ENCODE measurements at regions not wholly inside any gene's neighbourhood (a gene's known extent, or its start where the extent isn't known, plus 50 kb on each side); places are given as distances from the start of the nearest gene placed in this dataset.

DNA sequence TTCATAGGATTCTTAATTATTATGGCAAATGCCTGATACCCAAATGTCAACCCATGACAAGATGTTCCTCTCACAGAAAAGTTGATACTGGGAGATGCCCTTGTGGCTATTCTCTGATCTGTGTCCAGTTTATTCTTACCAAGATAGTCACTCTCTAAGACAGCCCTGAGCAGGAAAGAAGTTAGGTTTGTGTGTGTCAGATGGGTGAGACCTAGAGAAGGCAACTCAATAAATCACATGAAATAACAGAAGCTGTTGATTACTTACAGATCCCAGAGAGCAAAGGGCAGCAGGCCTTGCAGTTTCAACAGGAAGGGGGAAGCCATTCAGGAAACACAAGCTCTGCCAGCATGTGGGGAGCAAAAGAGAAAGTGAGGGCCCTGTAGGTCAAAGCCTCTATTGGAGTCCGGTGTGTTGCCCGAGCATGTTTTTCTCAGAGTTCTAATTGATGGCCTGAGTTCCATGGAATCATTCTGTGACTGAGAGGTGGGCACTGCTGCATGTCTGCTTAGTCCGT lies 1193.7 kb upstream of the CDH18 start:
- no peak for TF ChIP-seq CTCF (IDR thresholded peaks at IDR 0.05)
- no peak overlapping the region for H3K27ac Mint-ChIP-seq
- CTCF ChIA-PET = no interaction called here
- POLR2A ChIA-PET = no interaction called here
- ATAC-seq (ENCODE audit: poor library complexity) (no peak), DNase-seq (no peak)
- no peaks in the 10 kb centered on the region for H3K4me1 Mint-ChIP-seq (ENCODE audit: low read depth)
- no peaks in the 10 kb centered on the region for H3K36me3 Mint-ChIP-seq (ENCODE audit: low read depth)
- H3K36me3 ChIP-seq (ENCODE audit: insufficient read depth, low read length) = no peaks in the 10 kb centered on the region
- peaks cover 0 to 3% of the 10 kb centered on the region in 2 experiments for H3K9me3 ChIP-seq (ENCODE audit: control insufficient read depth in 1 of 2, insufficient read depth in 1 of 2, low read length in 2 of 2)
- intact Hi-C loops (cut with DNase I, micrococcal nuclease) = no loop called here
- no peaks in the 10 kb centered on the region for H3K27me3 Mint-ChIP-seq
- H3K4me1 ChIP-seq (ENCODE audit: insufficient read depth, low read length) = no peaks in the 10 kb centered on the region
- H3K27ac ChIP-seq (ENCODE audit: low read depth in 1 of 2, low read length in 2 of 2) = no peak overlapping the region
- no peaks in the 10 kb centered on the region for H3K27me3 ChIP-seq (ENCODE audit: control insufficient read depth in 1 of 2, insufficient read depth in 2 of 2, low read length in 2 of 2)
- no peak overlapping the region for H3K4me3 ChIP-seq (ENCODE audit: low read length)
- H3K9me3 Mint-ChIP-seq = peaks cover 4% of the 10 kb centered on the region
- no peak overlapping the region for H3K4me3 Mint-ChIP-seq

- no peak for TF ChIP-seq CTCF (IDR thresholded peaks at IDR 0.05)
- H3K4me1 Mint-ChIP-seq (ENCODE audit: low read depth) = no peaks in the 10 kb centered on the region
- no peaks in the 10 kb centered on the region for H3K27me3 Mint-ChIP-seq
- H3K4me3 ChIP-seq (ENCODE audit: low read length) = no peak overlapping the region
- H3K36me3 Mint-ChIP-seq (ENCODE audit: low read depth) = no peaks in the 10 kb centered on the region
- peaks cover 2% of the 10 kb centered on the region for H3K9me3 Mint-ChIP-seq
- H3K36me3 ChIP-seq (ENCODE audit: insufficient read depth, low read length) = no peaks in the 10 kb centered on the region
- H3K4me1 ChIP-seq (ENCODE audit: insufficient read depth, low read length) = no peaks in the 10 kb centered on the region
- H3K27me3 ChIP-seq (ENCODE audit: control insufficient read depth in 1 of 2, insufficient read depth in 2 of 2, low read length in 2 of 2) = no peaks in the 10 kb centered on the region
- DNase-seq (no peak), ATAC-seq (ENCODE audit: poor library complexity) (no peak)
- no peak overlapping the region for H3K27ac ChIP-seq (ENCODE audit: low read depth in 1 of 2, low read length in 2 of 2)
- H3K27ac Mint-ChIP-seq = no peak overlapping the region
- ChIA-PET POLR2A (no interaction called here), CTCF (no interaction called here)
- H3K4me3 Mint-ChIP-seq = no peak overlapping the region
- intact Hi-C loops (cut with DNase I, micrococcal nuclease) = no loop called here
- peaks cover 0 to 2% of the 10 kb centered on the region in 2 experiments for H3K9me3 ChIP-seq (ENCODE audit: control insufficient read depth in 1 of 2, insufficient read depth in 1 of 2, low read length in 2 of 2)
Measured at GRCh38 chr5:21173526-21173925, 1185.5 kb upstream of the CDH18 start.

DNA sequence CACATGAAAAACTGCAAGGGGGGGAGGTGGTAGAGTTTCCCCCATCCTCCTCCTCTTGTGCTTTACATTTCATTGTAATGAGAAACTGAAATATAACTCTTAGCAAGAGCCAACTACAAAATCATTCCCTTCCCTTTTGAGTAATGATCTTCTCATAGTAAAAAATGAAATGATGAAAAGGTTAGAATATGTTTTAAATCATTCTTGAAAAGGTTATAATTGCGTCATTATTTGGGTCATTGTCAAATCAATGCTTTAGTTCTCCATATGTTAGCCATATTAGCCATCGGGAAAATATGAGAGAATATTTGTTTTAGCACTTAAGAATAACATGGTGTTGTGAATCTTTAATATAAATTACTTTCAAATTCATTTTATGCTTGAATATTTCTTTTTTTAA lies 1185.0 kb upstream of the CDH18 start:
- H3K4me3 Mint-ChIP-seq = no peak overlapping the region
- no peaks in the 10 kb centered on the region for H3K36me3 ChIP-seq (ENCODE audit: insufficient read depth, low read length)

More for the DNA sequence above, 1185.0 kb upstream of the CDH18 start:
- H3K9me3 ChIP-seq (ENCODE audit: control insufficient read depth in 1 of 2, insufficient read depth in 1 of 2, low read length in 2 of 2) = peaks cover 0 to 2% of the 10 kb centered on the region in 2 experiments
- ChIA-PET CTCF (no interaction called here), POLR2A (no interaction called here)
- Mint-ChIP-seq H3K27me3 (no peaks in the 10 kb centered on the region), H3K9me3 (peaks cover 2% of the 10 kb centered on the region), H3K36me3 (ENCODE audit: low read depth) (no peaks in the 10 kb centered on the region), H3K4me1 (ENCODE audit: low read depth) (no peaks in the 10 kb centered on the region), H3K27ac (no peak overlapping the region)
- H3K27me3 ChIP-seq (ENCODE audit: control insufficient read depth in 1 of 2, insufficient read depth in 2 of 2, low read length in 2 of 2) = no peaks in the 10 kb centered on the region
- intact Hi-C loops (cut with DNase I, micrococcal nuclease) = no loop called here
- ATAC-seq (ENCODE audit: poor library complexity) (no peak), DNase-seq (no peak)
- TF ChIP-seq CTCF (IDR thresholded peaks at IDR 0.05) = no peak
- H3K4me1 ChIP-seq (ENCODE audit: insufficient read depth, low read length) = no peaks in the 10 kb centered on the region
- H3K27ac ChIP-seq (ENCODE audit: low read depth in 1 of 2, low read length in 2 of 2) = no peak overlapping the region
- H3K4me3 ChIP-seq (ENCODE audit: low read length) = no peak overlapping the region
